ENCODE measurements at regions not wholly inside any gene's neighbourhood (a gene's known extent, or its start where the extent isn't known, plus 50 kb on each side); places are given as distances from the start of the nearest gene placed in this dataset.

- WGBS (ENCODE audit: insufficient coverage), result 43% methylated on average over 7 of the region's 8 CpGs
- DNase-seq, result no peak
- CTCF ChIA-PET, result no interaction called here
- no peaks in the 10 kb centered on the region for H3K4me1 ChIP-seq (ENCODE audit: control insufficient read depth in 1 of 2, extremely low read depth in 1 of 2, insufficient read depth in 2 of 2, low read length in 2 of 2)
- H3K27ac ChIP-seq (ENCODE audit: low read length), result no peak overlapping the region
- ATAC-seq (replicated peaks in 1 of 4), result no peak
- H3K9me3 Mint-ChIP-seq, result peaks cover 13 to 27% (median 15%) of the 10 kb centered on the region in 3 donors
- H3K27me3 Mint-ChIP-seq, result peaks cover 0 to 4% of the 10 kb centered on the region in 2 donors
- H3K36me3 Mint-ChIP-seq, result no peaks in the 10 kb centered on the region
- no peak overlapping the region for H3K27ac Mint-ChIP-seq
- H3K4me1 Mint-ChIP-seq, result no peaks in the 10 kb centered on the region
- H3K27me3 ChIP-seq (replicated peaks in 1 of 2; ENCODE audit: control insufficient read depth in 2 of 2, extremely low read depth in 1 of 2, insufficient read depth in 2 of 2, low read length in 1 of 2), result no peaks in the 10 kb centered on the region
- POLR2A ChIA-PET, result no interaction called here
- no peak overlapping the region for H3K4me3 ChIP-seq (ENCODE audit: control insufficient read depth in 1 of 2, extremely low read depth in 1 of 2, low read length in 1 of 2)
- no peaks in the 10 kb centered on the region for H3K9me3 ChIP-seq
- H3K36me3 ChIP-seq (ENCODE audit: control insufficient read depth in 2 of 2, extremely low read depth in 1 of 2, insufficient read depth in 1 of 2, low read length in 1 of 2), result no peaks in the 10 kb centered on the region
- no peak overlapping the region for H3K4me3 Mint-ChIP-seq
Observed at GRCh38 chr20:17023806-17024205, 203.0 kb upstream of the PCSK2 start.

- no peaks in the 10 kb centered on the region for H3K4me1 ChIP-seq (ENCODE audit: control insufficient read depth in 1 of 2, extremely low read depth in 1 of 2, insufficient read depth in 2 of 2, low read length in 2 of 2)
- ATAC-seq (replicated peaks in 1 of 4) (no peak), DNase-seq (no peak)
- Mint-ChIP-seq H3K9me3 (peaks cover 13 to 31% (median 19%) of the 10 kb centered on the region in 3 donors), H3K27me3 (peaks cover 0 to 4% of the 10 kb centered on the region in 2 donors), H3K27ac (no peak overlapping the region), H3K4me3 (no peak overlapping the region), H3K36me3 (no peaks in the 10 kb centered on the region), H3K4me1 (no peaks in the 10 kb centered on the region)
- H3K9me3 ChIP-seq, result no peaks in the 10 kb centered on the region
- 63% methylated on average over 4 of the region's 5 CpGs for WGBS (ENCODE audit: insufficient coverage)
- no peaks in the 10 kb centered on the region for H3K36me3 ChIP-seq (ENCODE audit: control insufficient read depth in 2 of 2, extremely low read depth in 1 of 2, insufficient read depth in 1 of 2, low read length in 1 of 2)
- no peaks in the 10 kb centered on the region for H3K27me3 ChIP-seq (replicated peaks in 1 of 2; ENCODE audit: control insufficient read depth in 2 of 2, extremely low read depth in 1 of 2, insufficient read depth in 2 of 2, low read length in 1 of 2)
- POLR2A ChIA-PET, result no interaction called here
- no peak overlapping the region for H3K27ac ChIP-seq (ENCODE audit: low read length)
- CTCF ChIA-PET, result no interaction called here
- H3K4me3 ChIP-seq (ENCODE audit: control insufficient read depth in 1 of 2, extremely low read depth in 1 of 2, low read length in 1 of 2), result no peak overlapping the region
Observed at GRCh38 chr20:17024513-17025119, 202.2 kb upstream of the PCSK2 start.

- Histone ChIP-seq H3K4me1 (ENCODE audit: control insufficient read depth in 1 of 2, extremely low read depth in 1 of 2, insufficient read depth in 2 of 2, low read length in 2 of 2) (no peaks in the 10 kb centered on the region), H3K27ac (ENCODE audit: low read length) (no peak overlapping the region), H3K36me3 (ENCODE audit: control insufficient read depth in 2 of 2, extremely low read depth in 1 of 2, insufficient read depth in 1 of 2, low read length in 1 of 2) (no peaks in the 10 kb centered on the region), H3K9me3 (no peaks in the 10 kb centered on the region), H3K4me3 (ENCODE audit: control insufficient read depth in 1 of 2, extremely low read depth in 1 of 2, low read length in 1 of 2) (no peak overlapping the region), H3K27me3 (replicated peaks in 1 of 2; ENCODE audit: control insufficient read depth in 2 of 2, extremely low read depth in 1 of 2, insufficient read depth in 2 of 2, low read length in 1 of 2) (no peaks in the 10 kb centered on the region)
- WGBS (ENCODE audit: insufficient coverage), result 92% methylated on average over 2 of the region's 2 CpGs
- Mint-ChIP-seq H3K27me3 (peaks cover 0 to 4% of the 10 kb centered on the region in 2 donors), H3K4me1 (no peaks in the 10 kb centered on the region), H3K27ac (no peak overlapping the region), H3K4me3 (no peak overlapping the region), H3K9me3 (peaks cover 13 to 35% (median 22%) of the 10 kb centered on the region in 3 donors), H3K36me3 (no peaks in the 10 kb centered on the region)
- CTCF ChIA-PET, result no interaction called here
- DNase-seq (no peak), ATAC-seq (replicated peaks in 1 of 4) (no peak)
- POLR2A ChIA-PET, result interaction anchor here in 1 of 2 donors (0.6 kb wide), 1 partner anchor 84 kb away, joined by 3 read pairs; no protein-coding TSS in a partner anchor
Observed at GRCh38 chr20:17026346-17026745, 200.5 kb upstream of the PCSK2 start.

GRCh38 chr20:17029698-17030097 lies 197.1 kb upstream of the PCSK2 start:
- DNase-seq (no peak), ATAC-seq (replicated peaks in 1 of 4) (no peak)
- Histone ChIP-seq H3K27ac (ENCODE audit: low read length) (no peak overlapping the region), H3K27me3 (replicated peaks in 1 of 2; ENCODE audit: control insufficient read depth in 2 of 2, extremely low read depth in 1 of 2, insufficient read depth in 2 of 2, low read length in 1 of 2) (no peaks in the 10 kb centered on the region), H3K9me3 (no peaks in the 10 kb centered on the region), H3K4me1 (ENCODE audit: control insufficient read depth in 1 of 2, extremely low read depth in 1 of 2, insufficient read depth in 2 of 2, low read length in 2 of 2) (no peaks in the 10 kb centered on the region), H3K36me3 (ENCODE audit: control insufficient read depth in 2 of 2, extremely low read depth in 1 of 2, insufficient read depth in 1 of 2, low read length in 1 of 2) (no peaks in the 10 kb centered on the region), H3K4me3 (ENCODE audit: control insufficient read depth in 1 of 2, extremely low read depth in 1 of 2, low read length in 1 of 2) (no peak overlapping the region)
- ChIA-PET POLR2A (no interaction called here), CTCF (no interaction called here)
- Mint-ChIP-seq H3K4me3 (no peak overlapping the region), H3K9me3 (peaks cover 13 to 30% (median 19%) of the 10 kb centered on the region in 3 donors), H3K27ac (no peak overlapping the region), H3K27me3 (peaks cover 0 to 4% of the 10 kb centered on the region in 2 donors), H3K36me3 (no peaks in the 10 kb centered on the region), H3K4me1 (no peaks in the 10 kb centered on the region)
- 60% methylated on average over 1 of the region's 4 CpGs for WGBS (ENCODE audit: insufficient coverage)

GRCh38 chr20:17036541-17036940 lies 190.3 kb upstream of the PCSK2 start:
- no CpG with 5 or more reads among the region's 1 CpG for WGBS (ENCODE audit: insufficient coverage)

GRCh38 chr20:17042122-17042521 lies 184.7 kb upstream of the PCSK2 start:
- Histone ChIP-seq H3K9me3 (no peaks in the 10 kb centered on the region), H3K4me1 (ENCODE audit: control insufficient read depth in 1 of 2, extremely low read depth in 1 of 2, insufficient read depth in 2 of 2, low read length in 2 of 2) (no peaks in the 10 kb centered on the region), H3K36me3 (ENCODE audit: control insufficient read depth in 2 of 2, extremely low read depth in 1 of 2, insufficient read depth in 1 of 2, low read length in 1 of 2) (no peaks in the 10 kb centered on the region), H3K27ac (ENCODE audit: low read length) (no peak overlapping the region), H3K27me3 (replicated peaks in 1 of 2; ENCODE audit: control insufficient read depth in 2 of 2, extremely low read depth in 1 of 2, insufficient read depth in 2 of 2, low read length in 1 of 2) (no peaks in the 10 kb centered on the region), H3K4me3 (ENCODE audit: control insufficient read depth in 1 of 2, extremely low read depth in 1 of 2, low read length in 1 of 2) (no peak overlapping the region)
- H3K27me3 Mint-ChIP-seq, result peaks cover 0 to 1% of the 10 kb centered on the region in 2 donors
- no peak overlapping the region for H3K4me3 Mint-ChIP-seq
- ChIA-PET CTCF (no interaction called here), POLR2A (no interaction called here)
- DNase-seq, result no peak
- no peaks in the 10 kb centered on the region for H3K36me3 Mint-ChIP-seq
- no peak for ATAC-seq (replicated peaks in 1 of 4)
- H3K4me1 Mint-ChIP-seq, result no peaks in the 10 kb centered on the region
- 56% methylated on average over 1 of the region's 1 CpG for WGBS (ENCODE audit: insufficient coverage)
- no peak overlapping the region for H3K27ac Mint-ChIP-seq
- H3K9me3 Mint-ChIP-seq, result peaks cover 0 to 12% (median 9%) of the 10 kb centered on the region in 3 donors

More at GRCh38 chr20:17036541-17036940, 190.3 kb upstream of the PCSK2 start:
- peaks cover 0 to 12% (median 6%) of the 10 kb centered on the region in 3 donors for H3K9me3 Mint-ChIP-seq
- no peak overlapping the region for H3K27ac ChIP-seq (ENCODE audit: low read length)
- H3K9me3 ChIP-seq, result no peaks in the 10 kb centered on the region
- ATAC-seq (replicated peaks in 1 of 4) (no peak), DNase-seq (no peak)
- H3K27ac Mint-ChIP-seq, result no peak overlapping the region
- no peaks in the 10 kb centered on the region for H3K27me3 ChIP-seq (replicated peaks in 1 of 2; ENCODE audit: control insufficient read depth in 2 of 2, extremely low read depth in 1 of 2, insufficient read depth in 2 of 2, low read length in 1 of 2)
- no peaks in the 10 kb centered on the region for H3K36me3 Mint-ChIP-seq
- H3K36me3 ChIP-seq (ENCODE audit: control insufficient read depth in 2 of 2, extremely low read depth in 1 of 2, insufficient read depth in 1 of 2, low read length in 1 of 2), result no peaks in the 10 kb centered on the region
- no peak overlapping the region for H3K4me3 ChIP-seq (ENCODE audit: control insufficient read depth in 1 of 2, extremely low read depth in 1 of 2, low read length in 1 of 2)
- H3K4me1 Mint-ChIP-seq, result no peaks in the 10 kb centered on the region
- H3K4me3 Mint-ChIP-seq, result no peak overlapping the region
- H3K27me3 Mint-ChIP-seq, result peaks cover 0 to 1% of the 10 kb centered on the region in 2 donors
- ChIA-PET POLR2A (no interaction called here), CTCF (no interaction called here)
- no peaks in the 10 kb centered on the region for H3K4me1 ChIP-seq (ENCODE audit: control insufficient read depth in 1 of 2, extremely low read depth in 1 of 2, insufficient read depth in 2 of 2, low read length in 2 of 2)

GRCh38 chr20:17043323-17043722 lies 183.5 kb upstream of the PCSK2 start:
- H3K4me3 ChIP-seq (ENCODE audit: control insufficient read depth in 1 of 2, extremely low read depth in 1 of 2, low read length in 1 of 2), result no peak overlapping the region
- no peaks in the 10 kb centered on the region for H3K36me3 ChIP-seq (ENCODE audit: control insufficient read depth in 2 of 2, extremely low read depth in 1 of 2, insufficient read depth in 1 of 2, low read length in 1 of 2)
- H3K9me3 ChIP-seq, result no peaks in the 10 kb centered on the region
- DNase-seq (no peak), ATAC-seq (replicated peaks in 1 of 4) (no peak)
- Mint-ChIP-seq H3K9me3 (peaks cover 0 to 13% (median 9%) of the 10 kb centered on the region in 3 donors), H3K4me1 (no peaks in the 10 kb centered on the region), H3K27ac (no peak overlapping the region), H3K27me3 (peaks cover 0 to 1% of the 10 kb centered on the region in 2 donors), H3K4me3 (no peak overlapping the region), H3K36me3 (no peaks in the 10 kb centered on the region)
- ChIA-PET POLR2A (no interaction called here), CTCF (no interaction called here)
- no peaks in the 10 kb centered on the region for H3K27me3 ChIP-seq (replicated peaks in 1 of 2; ENCODE audit: control insufficient read depth in 2 of 2, extremely low read depth in 1 of 2, insufficient read depth in 2 of 2, low read length in 1 of 2)
- H3K4me1 ChIP-seq (ENCODE audit: control insufficient read depth in 1 of 2, extremely low read depth in 1 of 2, insufficient read depth in 2 of 2, low read length in 2 of 2), result no peaks in the 10 kb centered on the region
- no CpG with 5 or more reads among the region's 5 CpGs for WGBS (ENCODE audit: insufficient coverage)
- no peak overlapping the region for H3K27ac ChIP-seq (ENCODE audit: low read length)

All from T-cell (primary cell).